Raji (cell line): ENCODE measurements at regions not wholly inside any gene's neighbourhood (a gene's known extent, or its start where the extent isn't known, plus 50 kb on each side); places are given as distances from the start of the nearest gene placed in this dataset.

Source experiments
- POLR2A ChIP-seq: IDR thresholded peaks from 2 replicates; pipeline ENCODE4 v1.6.1; 2011; ENCODE audit warnings: low read depth, low read length, control low read depth; ENCODE audit not compliant: insufficient read depth

DNA sequence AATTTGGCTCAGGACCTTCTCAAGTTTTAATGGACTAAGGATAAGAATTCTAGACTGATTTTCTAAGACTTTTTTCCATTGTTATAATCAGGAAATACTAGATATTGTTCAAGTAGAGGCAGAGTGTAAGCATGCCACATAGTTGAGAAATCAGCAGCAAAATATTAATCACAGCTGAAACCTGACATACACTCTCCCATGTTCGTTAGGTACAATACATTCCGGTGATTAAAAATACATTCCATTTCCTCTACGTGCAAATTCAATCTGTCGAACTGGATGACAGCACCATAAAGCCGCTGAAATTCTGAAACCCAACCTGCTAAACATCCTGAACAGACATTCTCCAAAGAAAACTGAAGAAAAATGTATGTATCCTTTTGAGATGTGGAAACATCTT is 587.6 kb upstream of the DIPK2B start:
- no peak for TF ChIP-seq POLR2A

DNA sequence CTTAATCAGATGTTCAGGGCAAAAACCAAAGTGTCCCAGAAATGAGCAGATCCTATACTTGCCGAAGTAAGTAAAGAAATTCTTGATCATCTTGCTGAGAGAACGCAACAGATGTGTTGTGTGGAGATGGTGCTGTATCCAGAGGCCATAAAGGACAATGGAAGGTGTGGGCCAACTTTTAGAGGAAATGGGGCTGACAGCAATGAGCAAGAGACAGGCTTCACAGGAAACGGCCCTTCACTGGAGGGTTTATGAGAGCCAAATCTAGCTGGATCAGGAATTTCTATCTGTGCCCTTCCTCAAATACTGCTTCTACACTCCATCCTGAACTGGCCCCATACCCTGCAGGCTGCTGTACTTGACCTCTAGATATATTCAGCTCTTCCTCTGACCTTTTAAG is 583.9 kb upstream of the DIPK2B start:
- TF ChIP-seq POLR2A: no peak

DNA sequence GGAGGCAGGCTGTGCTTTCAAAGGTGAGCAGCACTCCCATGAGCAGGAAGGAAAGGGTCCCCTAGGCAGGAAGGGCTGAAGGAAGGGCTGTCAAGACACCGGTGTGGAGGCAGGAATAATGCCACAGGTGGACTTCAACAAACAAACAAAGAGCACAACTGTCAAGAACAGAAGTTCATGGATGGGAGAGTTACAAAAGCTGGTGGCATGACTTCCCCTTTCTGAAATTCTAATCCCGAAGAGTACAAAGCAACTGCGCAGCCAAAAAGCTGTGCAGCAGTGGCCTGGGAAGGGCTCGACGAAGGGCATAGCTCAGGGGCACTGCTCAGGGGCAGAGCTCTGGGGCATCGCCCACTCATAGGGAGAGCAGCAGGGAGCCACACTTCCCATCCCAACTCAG is 582.3 kb upstream of the DIPK2B start:
- no peak for TF ChIP-seq POLR2A

DNA sequence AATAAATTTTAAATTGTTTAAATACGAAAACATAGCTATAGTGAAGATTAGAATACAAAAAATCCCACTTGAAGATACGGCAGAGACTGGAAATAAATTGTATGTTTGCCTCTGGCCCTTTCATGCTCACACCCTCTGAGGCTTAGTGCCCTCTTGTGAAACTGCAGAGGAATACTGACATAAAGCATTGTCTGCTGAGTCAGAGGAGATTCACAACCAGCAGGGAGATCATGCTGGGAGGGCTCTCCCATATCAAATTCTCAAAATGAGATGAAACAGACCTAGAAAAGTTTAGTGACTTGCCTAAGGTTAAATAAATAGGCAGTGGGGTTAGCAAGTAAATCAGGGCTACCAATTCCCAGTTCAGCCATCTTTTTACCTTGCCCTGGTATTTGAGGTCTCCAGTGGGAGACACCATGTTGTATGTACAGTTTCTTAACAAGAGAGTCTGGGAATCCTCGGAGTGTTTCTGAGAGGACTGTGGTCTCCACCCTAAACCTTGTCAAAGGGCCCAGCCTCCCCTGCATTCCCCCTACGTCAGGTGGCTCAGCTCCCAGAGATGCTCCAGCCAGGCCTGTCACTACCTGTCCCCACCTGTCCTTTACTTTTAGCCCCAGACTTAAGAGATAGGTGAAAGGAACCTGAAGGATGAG is 581.4 kb upstream of the DIPK2B start:
- no peak for TF ChIP-seq POLR2A

DNA sequence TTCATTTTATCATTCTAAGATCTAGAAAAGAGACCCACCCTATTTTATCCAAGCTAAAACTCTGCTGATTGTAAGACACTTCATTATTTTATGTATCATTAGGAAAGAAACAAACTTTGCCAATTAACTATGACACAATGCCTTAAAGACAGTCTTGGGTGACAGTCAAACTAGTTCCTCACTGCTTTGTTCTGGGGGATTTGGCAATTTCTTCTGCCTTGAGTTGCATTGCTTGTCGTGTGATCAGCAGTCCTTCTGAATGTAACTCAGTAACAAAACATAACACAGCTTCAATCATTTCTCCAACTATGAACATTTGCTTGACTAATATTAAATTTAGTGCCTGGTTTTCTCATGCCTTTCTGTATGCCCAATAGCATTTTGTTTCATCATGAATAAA is 577.9 kb upstream of the DIPK2B start:
- TF ChIP-seq POLR2A: no peak

DNA sequence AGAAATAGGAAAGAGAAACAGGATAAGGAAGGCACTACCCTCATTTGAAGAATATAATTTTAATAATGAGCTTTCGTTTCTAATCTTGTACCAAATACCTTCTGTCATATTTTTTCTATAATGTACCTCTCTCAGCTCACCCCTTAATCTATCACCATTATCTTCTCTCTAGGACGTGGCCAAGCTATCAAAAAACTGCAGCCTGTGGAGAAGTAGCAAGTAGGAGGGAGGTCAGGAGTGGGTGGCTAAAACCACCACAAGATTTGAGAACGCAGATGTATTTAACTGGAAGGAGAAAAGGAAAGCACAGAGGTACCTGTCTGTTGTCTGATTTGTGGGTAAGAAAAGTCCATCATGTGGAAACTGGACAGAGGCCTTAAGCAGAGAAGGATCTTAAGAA is 576.7 kb upstream of the DIPK2B start:
- no peak for TF ChIP-seq POLR2A

DNA sequence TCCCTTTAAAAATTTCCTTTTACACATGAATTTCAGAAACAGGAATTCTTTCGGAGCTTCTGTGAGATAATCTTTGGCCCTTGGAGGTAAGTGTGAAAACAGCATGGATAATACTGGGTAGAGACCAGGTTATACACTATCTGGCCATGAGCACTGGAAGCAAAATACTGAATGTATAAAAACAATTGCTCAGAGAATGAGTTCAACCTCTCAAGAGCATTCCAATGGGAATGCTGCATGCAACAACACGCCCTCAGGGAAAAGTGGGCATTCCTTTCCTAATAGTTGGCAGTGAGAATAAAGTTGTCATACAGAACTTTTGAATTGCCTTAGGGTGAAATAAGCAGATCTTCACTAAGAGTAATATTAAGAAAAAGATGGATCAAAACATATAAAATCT is 574.8 kb upstream of the DIPK2B start:
- no peak for TF ChIP-seq POLR2A

DNA sequence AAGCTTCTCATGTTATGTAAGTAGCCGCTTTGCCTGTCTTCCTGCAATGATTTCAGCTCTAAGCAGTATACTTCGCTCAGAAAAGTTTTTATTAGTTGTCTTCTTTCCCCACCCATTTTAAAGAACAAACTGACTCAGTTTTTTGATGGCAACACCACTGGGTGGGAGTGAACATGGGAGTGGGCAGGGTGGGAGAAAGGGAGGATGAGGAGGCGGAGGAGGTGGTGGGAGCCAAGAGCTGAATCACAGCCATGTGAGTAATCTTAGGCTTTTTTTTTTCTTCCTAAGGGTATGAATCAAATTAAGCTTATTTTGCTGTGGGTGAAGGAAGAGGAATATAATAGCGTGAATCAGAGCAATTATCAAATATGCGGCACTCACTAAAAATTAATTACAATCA is 574.3 kb upstream of the DIPK2B start:
- TF ChIP-seq POLR2A: no peak

DNA sequence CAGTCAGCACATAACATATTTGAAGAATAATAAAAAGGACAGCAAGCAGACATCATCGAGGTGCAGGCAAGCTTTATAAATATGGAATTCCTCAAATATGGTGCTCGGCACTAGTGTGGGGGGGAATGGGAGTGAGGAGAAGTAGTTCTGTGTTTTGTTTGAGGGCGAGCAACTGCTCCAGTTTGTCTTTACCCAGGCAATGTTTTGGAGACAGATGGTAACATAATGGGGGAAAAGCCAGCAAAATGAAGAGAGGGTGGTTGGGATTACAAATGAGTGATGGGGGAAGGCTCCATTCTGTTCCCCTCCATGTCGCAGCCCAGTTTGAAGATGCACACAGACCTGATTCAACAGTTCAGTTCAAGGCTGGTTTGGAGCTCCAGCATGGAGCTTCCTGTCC is 572.9 kb upstream of the DIPK2B start:
- no peak for TF ChIP-seq POLR2A

DNA sequence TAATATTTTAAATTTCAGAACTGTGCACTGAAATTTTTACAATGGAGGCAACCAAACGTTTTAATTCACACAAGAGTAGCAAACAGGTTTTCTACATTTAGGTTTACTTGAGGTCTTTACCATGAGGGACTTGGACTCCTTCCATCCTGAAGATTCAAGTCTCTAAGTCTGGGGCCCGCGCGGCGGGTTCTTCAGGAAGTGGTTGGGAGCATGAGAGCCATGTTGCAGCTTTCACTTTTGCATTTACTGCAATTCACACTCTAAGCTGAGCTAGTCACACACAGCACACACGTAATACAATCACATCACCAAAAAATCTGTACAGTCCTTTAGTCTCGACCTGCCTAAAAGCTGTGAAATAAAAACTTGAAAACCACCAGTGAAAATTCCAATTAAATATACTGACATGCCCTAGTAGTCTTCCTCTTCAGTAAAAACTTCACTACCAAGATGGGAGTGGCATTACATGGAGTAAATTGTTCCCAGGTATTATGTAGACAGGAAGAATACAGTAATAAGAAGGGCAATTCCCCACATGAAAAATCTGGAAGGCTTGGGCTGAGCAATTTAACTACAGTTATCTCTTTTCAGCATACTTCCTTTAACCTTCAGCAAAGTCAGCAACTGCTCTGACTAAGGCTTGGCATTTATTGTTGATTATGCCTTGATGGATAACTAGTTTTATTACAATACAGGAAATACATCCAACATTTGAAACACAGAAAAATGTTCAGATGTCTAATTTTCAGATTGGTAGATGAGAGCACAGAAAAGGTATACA is 571.1 kb upstream of the DIPK2B start:
- TF ChIP-seq POLR2A: no peak

DNA sequence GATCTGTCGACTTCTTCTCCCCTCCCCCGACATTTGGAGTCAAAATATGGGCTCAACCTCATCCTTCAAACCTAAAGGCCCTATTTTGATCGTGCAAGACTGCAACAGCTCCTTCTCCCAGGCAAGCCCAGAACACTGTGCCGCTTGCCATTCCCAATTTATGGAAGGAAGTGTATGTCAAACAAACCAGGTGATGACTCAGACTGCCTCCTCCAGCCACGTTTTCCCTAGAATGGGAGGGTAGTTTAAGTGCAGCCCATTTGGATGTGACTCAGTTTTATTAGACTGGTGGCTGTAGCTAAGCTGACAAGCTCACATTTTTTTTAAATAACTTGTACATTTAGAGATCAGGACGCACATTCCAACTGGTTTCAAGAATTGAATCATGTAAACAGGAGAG is 570.4 kb upstream of the DIPK2B start:
- no peak for TF ChIP-seq POLR2A

DNA sequence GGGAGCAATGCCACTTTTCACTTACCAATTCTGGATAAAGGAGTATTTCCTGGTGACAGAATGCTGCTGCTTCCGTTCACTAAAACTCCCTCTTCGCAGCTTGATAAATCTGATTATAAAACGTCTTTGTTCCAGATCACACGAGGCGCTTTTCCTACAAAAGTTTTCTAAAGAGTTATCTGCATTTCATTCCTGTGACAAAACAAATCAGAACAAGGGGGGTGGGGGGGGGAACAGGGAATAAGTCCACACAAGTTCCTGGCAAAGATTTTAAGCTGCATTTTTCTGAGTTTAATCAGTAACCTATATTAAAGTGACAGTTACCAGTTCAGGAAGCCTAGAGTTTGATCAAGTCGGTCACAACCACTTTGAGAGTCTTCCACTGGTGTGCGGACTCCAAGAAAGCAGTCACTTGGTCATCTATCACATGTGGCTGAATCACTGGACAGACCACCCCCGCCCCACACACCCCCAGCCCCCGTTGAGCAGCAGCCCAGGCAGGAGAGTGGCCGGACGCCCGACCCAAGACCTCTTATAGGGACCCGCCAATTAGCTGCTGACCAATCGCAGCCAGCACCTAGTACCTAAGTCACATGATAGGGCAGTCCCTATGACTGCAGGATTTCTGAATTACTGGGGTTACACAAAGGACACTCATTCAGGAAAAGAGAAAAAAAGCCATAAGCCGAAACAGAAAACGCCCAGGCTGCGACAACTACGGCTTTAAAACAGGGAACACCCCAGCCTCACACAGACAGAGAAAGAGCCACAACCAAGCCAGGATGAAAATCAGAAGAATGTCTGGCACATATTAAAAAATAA is 569.3 kb upstream of the DIPK2B start:
- TF ChIP-seq POLR2A: no peak; the same call in 1 of the 2 replicates

DNA sequence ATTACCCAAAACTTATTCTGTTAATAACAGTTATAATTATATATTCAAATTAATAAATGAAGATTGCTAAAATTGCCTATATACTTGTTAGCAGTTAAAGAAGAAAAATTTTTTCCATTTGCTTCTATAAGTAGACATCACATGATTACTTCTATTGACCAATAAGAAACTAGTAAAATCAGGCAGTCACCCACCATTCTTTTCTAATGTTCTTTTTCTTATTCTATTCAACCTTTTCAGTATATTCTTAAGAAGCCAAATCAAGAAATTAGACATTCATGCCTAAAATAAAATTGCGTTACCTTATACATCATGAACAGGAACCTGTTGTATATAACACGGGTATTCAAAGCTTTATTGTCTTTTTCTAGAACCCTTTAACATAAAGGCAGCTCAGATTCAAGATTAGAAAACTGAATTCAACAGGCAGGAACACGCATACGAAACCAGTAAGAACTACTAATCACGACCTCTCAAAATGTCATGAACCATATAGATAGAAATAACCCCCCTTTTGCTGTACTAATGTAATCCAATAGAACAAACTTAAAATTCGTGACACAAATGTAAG is 568.1 kb upstream of the DIPK2B start:
- TF ChIP-seq POLR2A: no peak

DNA sequence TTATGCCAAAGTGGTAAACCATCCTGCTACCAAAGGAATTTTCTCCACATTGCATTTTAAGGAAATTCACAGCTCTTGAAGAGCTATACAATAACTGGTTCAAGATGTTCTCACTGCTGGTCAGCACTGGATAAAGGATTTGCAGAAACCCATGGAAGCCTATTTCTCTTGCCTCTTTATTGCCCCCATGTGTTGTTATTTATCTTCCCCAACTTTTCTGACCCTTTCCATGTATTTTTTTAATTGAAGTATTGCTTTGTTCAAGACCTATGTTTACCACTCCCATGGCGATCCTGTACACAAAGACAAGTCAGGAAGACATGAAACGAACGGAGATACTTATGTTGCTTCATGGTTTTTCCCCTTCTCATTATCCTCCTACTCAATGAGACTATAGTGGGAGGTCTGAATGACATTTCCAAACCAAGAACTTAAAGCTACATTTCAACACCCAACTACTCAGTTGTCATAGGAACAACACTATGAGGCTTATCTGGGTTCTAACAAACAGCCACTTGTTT is 566.4 kb upstream of the DIPK2B start:
- TF ChIP-seq POLR2A: no peak

DNA sequence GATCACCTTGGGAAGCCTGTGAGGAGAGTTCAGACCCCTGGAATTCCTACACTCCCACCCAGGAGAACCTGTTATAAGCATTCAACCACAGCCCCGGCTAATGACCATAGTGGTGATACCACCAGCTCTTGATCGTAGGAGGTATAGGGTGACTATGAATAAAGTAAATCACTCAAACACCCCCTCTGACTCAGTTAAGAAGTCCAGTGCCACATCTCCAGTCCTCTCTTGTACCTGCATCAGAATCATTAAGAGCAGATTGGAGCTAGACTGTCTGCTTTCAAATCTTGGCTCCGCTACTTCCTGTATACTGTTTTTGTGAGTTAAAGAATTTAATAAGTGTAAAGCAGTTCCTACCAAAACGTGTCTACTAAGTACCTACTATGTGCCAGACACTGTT is 565.1 kb upstream of the DIPK2B start:
- TF ChIP-seq POLR2A: no peak

DNA sequence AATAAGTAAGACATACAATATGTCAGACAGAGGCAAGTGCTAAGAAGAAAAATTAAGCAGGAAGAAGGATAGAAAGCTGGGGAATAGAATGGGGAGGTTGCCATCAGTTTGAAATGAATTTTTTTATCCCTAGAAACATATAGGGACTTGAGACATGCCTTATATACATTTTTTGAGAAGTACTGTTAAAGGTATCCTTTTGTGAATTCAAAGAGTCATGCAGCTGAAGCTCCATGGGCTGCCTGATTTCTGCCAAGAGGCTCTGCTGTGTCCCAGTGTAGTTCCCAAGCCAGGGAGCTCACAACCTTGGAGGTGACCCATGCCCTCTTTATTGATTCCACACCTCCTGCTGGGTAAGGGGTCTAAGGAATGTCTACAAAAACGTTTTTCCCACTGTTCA is 564.6 kb upstream of the DIPK2B start:
- no peak for TF ChIP-seq POLR2A
